Kidney epithelial cell (primary cell): ENCODE measurements at regions not wholly inside any gene's neighbourhood (a gene's known extent, or its start where the extent isn't known, plus 50 kb on each side); places are given as distances from the start of the nearest gene placed in this dataset.

Source experiments
- DNase-seq: peaks from one replicate; pipeline ENCODE4 v3.0.0-alpha.2; 2010; ENCODE audit warnings: low read depth
- H3K27me3 ChIP-seq: 2 replicates; pipeline ENCODE4 v1.6.0; 2011; ENCODE audit warnings: low read length; ENCODE audit not compliant: control insufficient read depth, insufficient read depth
- H3K36me3 ChIP-seq: 2 replicates; pipeline ENCODE4 v1.5.1; 2011; ENCODE audit warnings: low read length; ENCODE audit not compliant: control insufficient read depth, insufficient read depth
- H3K4me3 ChIP-seq: 2 replicates; pipeline ENCODE4 v1.5.1; 2011; ENCODE audit warnings: low read depth, mild to moderate bottlenecking, control low read depth, low read length
- TF ChIP-seq, protein P1 (sequence below): IDR thresholded peaks from 2 replicates; pipeline ENCODE4 v1.5.1; 2011; ENCODE audit warnings: mild to moderate bottlenecking, moderate library complexity, low read length, control low read depth, inconsistent platforms; ENCODE audit not compliant: insufficient read depth, poor library complexity, severe bottlenecking

DNA sequence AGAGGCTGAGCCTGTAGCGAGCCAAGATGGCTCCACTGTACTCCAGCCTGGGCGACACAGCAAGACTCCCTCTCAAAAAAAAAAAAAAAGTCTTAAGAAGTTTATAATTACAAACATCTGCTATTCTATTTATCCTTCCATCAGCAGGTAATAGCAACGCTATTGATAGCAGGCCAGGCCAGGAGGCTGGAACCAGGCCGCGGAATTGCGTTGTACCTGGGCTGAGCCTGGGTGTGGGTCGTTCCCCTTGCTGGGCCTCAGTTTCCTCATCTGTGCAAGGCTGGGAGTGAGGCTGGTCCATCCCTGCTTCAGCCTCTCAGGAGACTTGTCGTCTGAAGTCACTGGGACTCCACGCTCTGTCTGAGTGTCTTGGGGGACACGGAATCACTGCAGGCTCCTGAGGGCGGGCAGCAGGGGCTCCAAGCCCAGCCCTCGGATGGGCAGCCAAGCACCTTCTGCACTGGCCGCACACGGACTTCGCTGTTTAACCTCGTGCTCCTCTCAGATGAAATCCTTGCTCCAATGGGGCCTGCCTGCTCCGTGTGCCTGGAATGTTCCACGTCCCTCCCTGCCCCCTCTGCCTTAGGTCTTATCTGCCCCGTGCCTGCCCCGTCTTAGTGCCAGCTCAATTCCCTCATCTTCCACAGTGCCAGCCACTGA, 103.9 kb upstream of the C1orf174 start:
- DNase-seq = no peak
- no peaks in the 10 kb centered on the region for H3K27me3 ChIP-seq
- H3K4me3 ChIP-seq = no peak overlapping the region
- TF ChIP-seq, protein P1, sequence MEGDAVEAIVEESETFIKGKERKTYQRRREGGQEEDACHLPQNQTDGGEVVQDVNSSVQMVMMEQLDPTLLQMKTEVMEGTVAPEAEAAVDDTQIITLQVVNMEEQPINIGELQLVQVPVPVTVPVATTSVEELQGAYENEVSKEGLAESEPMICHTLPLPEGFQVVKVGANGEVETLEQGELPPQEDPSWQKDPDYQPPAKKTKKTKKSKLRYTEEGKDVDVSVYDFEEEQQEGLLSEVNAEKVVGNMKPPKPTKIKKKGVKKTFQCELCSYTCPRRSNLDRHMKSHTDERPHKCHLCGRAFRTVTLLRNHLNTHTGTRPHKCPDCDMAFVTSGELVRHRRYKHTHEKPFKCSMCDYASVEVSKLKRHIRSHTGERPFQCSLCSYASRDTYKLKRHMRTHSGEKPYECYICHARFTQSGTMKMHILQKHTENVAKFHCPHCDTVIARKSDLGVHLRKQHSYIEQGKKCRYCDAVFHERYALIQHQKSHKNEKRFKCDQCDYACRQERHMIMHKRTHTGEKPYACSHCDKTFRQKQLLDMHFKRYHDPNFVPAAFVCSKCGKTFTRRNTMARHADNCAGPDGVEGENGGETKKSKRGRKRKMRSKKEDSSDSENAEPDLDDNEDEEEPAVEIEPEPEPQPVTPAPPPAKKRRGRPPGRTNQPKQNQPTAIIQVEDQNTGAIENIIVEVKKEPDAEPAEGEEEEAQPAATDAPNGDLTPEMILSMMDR = no peak
- H3K36me3 ChIP-seq = no peaks in the 10 kb centered on the region

DNA sequence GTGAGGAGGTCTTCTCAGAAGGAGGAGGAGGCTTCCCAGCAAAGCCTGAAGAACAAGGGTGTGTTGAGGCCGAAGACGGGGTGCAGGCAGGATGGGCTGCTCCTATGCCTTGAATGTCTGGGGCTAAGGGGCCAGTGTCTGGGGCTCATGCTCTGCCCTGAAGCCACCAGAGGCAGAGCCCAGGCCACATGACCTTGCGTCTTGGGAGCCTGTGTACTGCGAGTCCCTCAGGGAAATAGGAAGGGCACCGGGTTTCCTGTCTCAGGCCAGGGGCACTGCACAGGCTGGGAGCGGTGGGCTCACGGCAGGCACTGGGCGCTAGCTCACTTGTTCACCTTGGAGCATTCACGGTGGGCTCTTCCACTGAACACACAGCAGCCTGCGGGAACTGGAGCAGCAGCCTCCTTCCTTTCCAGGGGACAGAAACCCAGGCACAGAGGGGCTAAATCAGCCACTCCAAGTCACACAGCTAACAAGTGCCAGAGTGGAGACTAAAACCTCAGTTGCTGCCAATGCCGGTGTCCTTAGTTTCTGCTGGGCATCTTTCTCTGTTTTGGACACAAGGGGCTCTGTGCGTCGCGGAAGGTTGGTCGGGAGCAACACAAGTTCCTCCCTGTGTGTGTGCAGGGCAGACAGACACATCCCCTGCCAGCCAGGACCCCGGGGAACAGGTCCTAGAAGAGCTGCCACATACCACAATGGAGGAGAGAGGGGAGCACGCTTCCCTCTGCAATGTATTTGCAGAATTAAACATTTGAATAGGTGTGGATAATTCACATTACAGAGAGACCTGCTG, 104.8 kb upstream of the C1orf174 start:
- TF ChIP-seq, protein P1 = no peak

DNA sequence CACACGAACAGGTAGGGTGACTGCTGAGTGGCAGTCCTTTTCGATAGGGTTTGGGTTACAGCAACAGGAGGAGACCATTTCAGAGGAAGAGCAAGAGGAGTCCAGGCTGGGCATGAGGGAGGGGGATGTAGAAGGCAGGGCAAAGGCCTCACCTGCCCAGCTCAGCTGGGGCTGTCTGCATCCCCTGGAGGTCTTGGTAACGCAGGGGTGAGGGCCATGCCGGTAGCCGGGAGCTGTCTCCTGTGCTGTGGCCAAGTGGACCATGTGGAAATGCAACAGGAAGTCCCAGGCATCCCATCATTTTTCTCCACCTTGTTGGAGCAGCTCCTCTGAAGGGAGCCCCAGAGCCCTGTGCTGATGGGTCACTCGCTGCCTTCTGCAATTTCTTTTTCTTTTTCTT, 105.4 kb upstream of the C1orf174 start:
- TF ChIP-seq, protein P1 = no peak
- DNase-seq = no peak
- H3K27me3 ChIP-seq = no peaks in the 10 kb centered on the region

More for the DNA sequence above, 104.8 kb upstream of the C1orf174 start:
- no peak overlapping the region for H3K4me3 ChIP-seq
- H3K36me3 ChIP-seq = no peaks in the 10 kb centered on the region
- no peaks in the 10 kb centered on the region for H3K27me3 ChIP-seq
- no peak for DNase-seq

DNA sequence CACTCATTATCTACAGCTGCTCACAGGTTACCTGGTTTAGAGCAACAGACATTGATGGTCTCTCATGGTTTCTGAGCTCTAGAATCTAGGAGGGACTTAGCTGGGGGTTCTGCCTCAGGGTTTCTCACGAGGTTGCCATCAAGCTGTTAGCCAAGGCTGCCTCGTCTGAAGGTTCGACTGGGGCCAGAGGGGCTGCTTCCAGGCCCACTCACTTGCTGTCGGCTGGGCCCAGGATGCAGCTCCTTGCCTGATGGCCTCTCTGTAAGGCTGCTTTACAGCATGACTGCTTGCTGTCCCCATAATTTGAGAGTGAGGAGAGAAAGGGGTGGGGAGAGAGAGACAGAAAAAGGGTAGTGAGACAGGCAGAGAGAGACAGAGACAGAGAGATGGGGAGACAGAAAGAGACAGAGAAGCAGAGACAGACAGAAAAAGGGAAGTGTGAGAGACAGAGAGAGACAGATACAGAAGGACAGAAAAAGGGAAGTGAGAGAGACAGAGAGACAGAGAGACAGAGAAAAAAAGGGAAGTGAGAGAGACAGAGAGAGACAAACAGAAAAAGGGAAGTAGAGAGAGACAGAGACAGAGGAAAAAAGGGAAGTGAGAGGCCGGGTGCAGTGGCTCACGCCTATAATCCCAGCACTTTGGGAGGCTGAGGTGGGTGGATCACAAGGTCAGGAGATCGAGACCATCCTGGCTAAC, 106.8 kb upstream of the C1orf174 start:
- Histone ChIP-seq H3K27me3 (peaks cover 6% of the 10 kb centered on the region), H3K4me3 (no peak overlapping the region), H3K36me3 (no peaks in the 10 kb centered on the region)
- DNase-seq = no peak
- TF ChIP-seq, protein P1 = no peak

More for the DNA sequence above, 105.4 kb upstream of the C1orf174 start:
- Histone ChIP-seq H3K4me3 (no peak overlapping the region), H3K36me3 (no peaks in the 10 kb centered on the region)

DNA sequence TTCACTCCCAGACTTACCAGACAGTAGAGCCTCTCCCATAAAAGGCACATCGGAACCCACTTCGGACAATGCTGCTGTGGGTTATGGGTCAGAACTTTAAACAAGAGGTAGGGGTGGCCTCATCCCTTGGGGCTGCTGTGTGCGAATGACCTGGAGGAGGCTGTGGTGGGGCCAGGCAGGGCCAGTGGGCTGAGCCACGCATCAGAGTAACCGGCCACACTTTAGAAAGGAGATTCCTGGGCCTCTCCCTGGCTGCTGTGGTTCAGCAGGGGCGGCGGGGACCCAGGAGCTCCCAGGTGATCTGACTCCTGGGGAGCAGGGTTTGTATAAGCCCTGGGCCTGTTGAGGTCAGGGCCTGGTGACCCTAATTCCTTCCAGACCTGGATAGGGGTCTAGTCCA, 110.2 kb upstream of the C1orf174 start:
- Histone ChIP-seq H3K27me3 (peaks cover 6% of the 10 kb centered on the region), H3K36me3 (no peaks in the 10 kb centered on the region), H3K4me3 (no peak overlapping the region)
- DNase-seq = no peak
- TF ChIP-seq, protein P1 = no peak
